GM18951 (cell line): ENCODE measurements at regions not wholly inside any gene's neighbourhood (a gene's known extent, or its start where the extent isn't known, plus 50 kb on each side); places are given as distances from the start of the nearest gene placed in this dataset.

ENCODE experiments used
- POLR2A ChIP-seq: IDR thresholded peaks from 4 replicates; pipeline ENCODE4 v1.6.1; 2011; ENCODE audit warnings: mild to moderate bottlenecking; ENCODE audit not compliant: insufficient read length, insufficient read depth; ENCODE audit errors: extremely low read depth
- in situ Hi-C: fragments of 300-500 bp; cut with MboI; formaldehyde crosslinking; loops from one replicate; pipeline ENCODE4 v1.12.0; 2022; ENCODE audit warnings: low sequenced_read_pairs, mixed read lengths, inconsistent platforms; ENCODE audit not compliant: unreplicated experiment

GRCh38 chr14:50008974-50009373, 107.4 kb downstream of the VCPKMT start:
- in situ Hi-C loops: no loop called here

GRCh38 chr14:50010752-50011151, 105.6 kb downstream of the VCPKMT start:
- TF ChIP-seq POLR2A: no peak
- in situ Hi-C loops: no loop called here

More at GRCh38 chr14:50008974-50009373, 107.4 kb downstream of the VCPKMT start:
- no peak for TF ChIP-seq POLR2A

- TF ChIP-seq POLR2A: no peak
- in situ Hi-C loops: no loop called here
Observed at GRCh38 chr14:50011242-50011641, 105.1 kb downstream of the VCPKMT start.

GRCh38 chr14:50012644-50013043, 103.7 kb downstream of the VCPKMT start:
- in situ Hi-C loops: no loop called here
- TF ChIP-seq POLR2A: no peak

- no peak for TF ChIP-seq POLR2A
- in situ Hi-C loops: no loop called here
Observed at GRCh38 chr14:50013198-50013918, 103.0 kb downstream of the VCPKMT start.

- TF ChIP-seq POLR2A: no peak
- in situ Hi-C loops: no loop called here
Observed at GRCh38 chr14:50013934-50014333, 102.4 kb downstream of the VCPKMT start.

GRCh38 chr14:50014809-50015430, 101.5 kb downstream of the VCPKMT start:
- in situ Hi-C loops: no loop called here
- no peak for TF ChIP-seq POLR2A

GRCh38 chr14:50015716-50016115, 100.7 kb downstream of the VCPKMT start:
- in situ Hi-C loops: no loop called here
- no peak for TF ChIP-seq POLR2A

- TF ChIP-seq POLR2A: no peak
Observed at GRCh38 chr14:50018201-50018932, 98.0 kb downstream of the VCPKMT start.

GRCh38 chr14:50018933-50019210, 97.5 kb downstream of the VCPKMT start:
- no peak for TF ChIP-seq POLR2A

More at GRCh38 chr14:50018201-50018932, 98.0 kb downstream of the VCPKMT start:
- in situ Hi-C loops: no loop called here

GRCh38 chr14:50020184-50020583, 96.2 kb downstream of the VCPKMT start:
- TF ChIP-seq POLR2A: no peak
- in situ Hi-C loops: no loop called here

More at GRCh38 chr14:50018933-50019210, 97.5 kb downstream of the VCPKMT start:
- in situ Hi-C loops: no loop called here

- no peak for TF ChIP-seq POLR2A
- in situ Hi-C loops: no loop called here
Observed at GRCh38 chr14:50020799-50021198, 95.6 kb downstream of the VCPKMT start.

- no peak for TF ChIP-seq POLR2A
- in situ Hi-C loops: no loop called here
Observed at GRCh38 chr14:50021261-50022031, 94.9 kb downstream of the VCPKMT start.

- in situ Hi-C loops: no loop called here
- TF ChIP-seq POLR2A: no peak
Observed at GRCh38 chr14:50022661-50023060, 93.7 kb downstream of the VCPKMT start.
